Stimulated activated CD4-positive, alpha-beta T cell treated with anti-CD3 and anti-CD28 coated beads, Interleukin-2, amount 100 ng/mL, for 24 hours (primary cell): ENCODE measurements at regions not wholly inside any gene's neighbourhood (a gene's known extent, or its start where the extent isn't known, plus 50 kb on each side); places are given as distances from the start of the nearest gene placed in this dataset.
"Not testable (repeated sequence)": the region's sequence is repeated elsewhere in the genome, so short reads cannot be mapped to it uniquely, and the experiment has no call there.

Experiments used
- DNase-seq, 2 donors: peaks; one replicate each; pipeline ENCODE4 v3.0.0-alpha.2; 2020

- not testable (repeated sequence) for DNase-seq
Observed at GRCh38 chr5:21274361-21274760, 1286.4 kb upstream of the CDH18 start.

- DNase-seq: no peak
Observed at GRCh38 chr5:21263361-21263760, 1275.4 kb upstream of the CDH18 start.

GRCh38 chr5:21254161-21254560 lies 1266.2 kb upstream of the CDH18 start:
- DNase-seq: no peak

- no peak for DNase-seq
Observed at GRCh38 chr5:21244982-21245381, 1257.0 kb upstream of the CDH18 start.

- no peak for DNase-seq
Observed at GRCh38 chr5:21238786-21239185, 1250.8 kb upstream of the CDH18 start.

- no peak for DNase-seq
Observed at GRCh38 chr5:21237461-21237860, 1249.5 kb upstream of the CDH18 start.

- no peak for DNase-seq
Observed at GRCh38 chr5:21236971-21237427, 1249.0 kb upstream of the CDH18 start.

GRCh38 chr5:21236104-21236503 lies 1248.1 kb upstream of the CDH18 start:
- no peak for DNase-seq

- DNase-seq: no peak
Observed at GRCh38 chr5:21225223-21226064, 1237.4 kb upstream of the CDH18 start.

- no peak for DNase-seq
Observed at GRCh38 chr5:21221616-21222015, 1233.6 kb upstream of the CDH18 start.

- DNase-seq: no peak
Observed at GRCh38 chr5:21219966-21220365, 1232.0 kb upstream of the CDH18 start.

GRCh38 chr5:21219251-21219650 lies 1231.3 kb upstream of the CDH18 start:
- DNase-seq: no peak

GRCh38 chr5:21212026-21212425 lies 1224.0 kb upstream of the CDH18 start:
- DNase-seq: no peak

- no peak for DNase-seq
Observed at GRCh38 chr5:21209409-21209808, 1221.4 kb upstream of the CDH18 start.

GRCh38 chr5:21199087-21199486 lies 1211.1 kb upstream of the CDH18 start:
- DNase-seq: no peak

- DNase-seq: no peak
Observed at GRCh38 chr5:21195145-21195544, 1207.1 kb upstream of the CDH18 start.

GRCh38 chr5:21185536-21185935 lies 1197.5 kb upstream of the CDH18 start:
- DNase-seq: no peak

GRCh38 chr5:21184581-21184980 lies 1196.6 kb upstream of the CDH18 start:
- no peak for DNase-seq

GRCh38 chr5:21181609-21182125 lies 1193.7 kb upstream of the CDH18 start:
- DNase-seq: no peak

GRCh38 chr5:21173526-21173925 lies 1185.5 kb upstream of the CDH18 start:
- no peak for DNase-seq

- DNase-seq: no peak
Observed at GRCh38 chr5:21173036-21173435, 1185.0 kb upstream of the CDH18 start.

- DNase-seq: no peak
Observed at GRCh38 chr5:21171038-21171437, 1183.0 kb upstream of the CDH18 start.

- DNase-seq: no peak
Observed at GRCh38 chr5:21168557-21168956, 1180.6 kb upstream of the CDH18 start.

- DNase-seq: no peak
Observed at GRCh38 chr5:21165344-21165743, 1177.3 kb upstream of the CDH18 start.

GRCh38 chr5:21164425-21164824 lies 1176.4 kb upstream of the CDH18 start:
- no peak for DNase-seq
